Left forelimb (tissue), 1 donor: ENCODE measurements at regions not wholly inside any gene's neighbourhood (a gene's known extent, or its start where the extent isn't known, plus 50 kb on each side); places are given as distances from the start of the nearest gene placed in this dataset.
"Not testable (repeated sequence)": the region's sequence is repeated elsewhere in the genome, so short reads cannot be mapped to it uniquely, and the experiment has no call there.

ENCODE experiments used
- DNase-seq: peaks from one replicate; pipeline ENCODE4 v3.0.0-alpha.2; 2018; ENCODE audit warnings: low spot score

DNA sequence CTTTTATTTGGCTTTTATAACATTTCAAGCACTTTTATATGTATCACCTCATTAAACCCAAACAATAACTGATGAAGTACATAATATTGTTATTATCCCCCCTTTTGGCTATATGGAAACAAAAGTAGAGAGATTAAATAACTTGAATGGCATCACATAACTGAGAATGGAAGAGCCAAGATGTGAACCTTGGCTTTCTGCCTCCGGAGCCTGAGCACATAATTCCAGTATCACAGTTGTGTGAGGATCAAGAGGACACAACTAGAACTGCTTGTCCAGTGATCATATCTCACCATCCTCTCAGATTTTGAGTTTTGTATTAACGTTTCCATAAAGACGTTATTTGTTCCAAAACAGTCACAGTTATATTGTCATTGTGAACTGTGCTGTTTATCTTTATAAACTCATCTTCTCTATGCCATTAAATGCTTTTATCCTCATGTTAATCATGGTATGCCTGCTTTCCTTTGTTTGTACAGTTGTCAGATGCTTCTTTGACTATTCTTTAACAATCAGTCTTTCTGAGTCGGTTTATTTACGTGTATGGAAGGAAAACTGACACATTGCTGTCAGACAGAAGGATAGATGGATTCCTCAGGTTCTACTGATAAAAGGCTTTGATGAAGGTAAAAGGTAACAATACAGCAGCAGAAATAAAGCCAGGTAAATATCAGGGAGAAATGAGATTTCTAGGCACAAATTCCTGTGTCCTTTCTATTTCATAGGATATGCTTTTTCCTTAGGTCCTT, 92.0 kb upstream of the FAM13C start:
- no peak for DNase-seq

DNA sequence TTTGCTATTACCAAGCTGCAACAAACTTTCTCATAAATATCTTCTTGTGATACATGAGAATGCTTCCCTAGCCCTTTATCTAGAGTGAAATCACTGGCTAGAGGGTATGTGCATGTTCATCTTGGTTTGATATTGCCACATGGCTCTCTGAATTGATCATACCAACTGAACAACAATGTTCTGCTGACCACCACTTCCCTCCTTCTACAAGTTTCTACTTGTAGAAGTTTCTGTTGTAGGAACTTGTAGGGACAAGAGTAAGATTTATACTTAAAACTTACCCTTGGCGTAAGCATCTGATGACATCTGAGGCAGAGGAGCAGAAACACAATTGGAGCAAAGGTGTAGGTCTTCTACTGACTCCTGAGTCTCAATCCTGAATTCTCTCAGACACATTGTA, 86.3 kb upstream of the FAM13C start:
- no peak for DNase-seq

DNA sequence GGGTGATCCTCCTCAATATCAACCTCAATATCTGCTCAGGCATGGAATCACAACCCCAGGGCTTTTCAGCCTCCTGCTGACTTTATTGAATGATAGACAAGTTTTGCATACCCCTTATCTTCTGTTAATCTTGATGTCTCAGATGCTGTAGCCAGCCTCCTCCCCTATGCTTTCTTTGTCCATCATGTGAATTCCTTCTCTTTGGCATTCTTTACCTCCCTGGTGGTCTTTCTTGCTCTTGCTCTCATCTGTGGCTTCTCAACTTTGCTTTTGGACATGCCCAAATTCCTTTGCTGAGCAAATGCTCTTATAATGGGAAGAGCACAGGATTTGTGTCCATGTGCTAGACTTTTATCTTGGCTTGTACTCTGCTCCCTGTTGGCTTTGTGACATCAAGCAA, 73.4 kb upstream of the FAM13C start:
- DNase-seq: no peak

DNA sequence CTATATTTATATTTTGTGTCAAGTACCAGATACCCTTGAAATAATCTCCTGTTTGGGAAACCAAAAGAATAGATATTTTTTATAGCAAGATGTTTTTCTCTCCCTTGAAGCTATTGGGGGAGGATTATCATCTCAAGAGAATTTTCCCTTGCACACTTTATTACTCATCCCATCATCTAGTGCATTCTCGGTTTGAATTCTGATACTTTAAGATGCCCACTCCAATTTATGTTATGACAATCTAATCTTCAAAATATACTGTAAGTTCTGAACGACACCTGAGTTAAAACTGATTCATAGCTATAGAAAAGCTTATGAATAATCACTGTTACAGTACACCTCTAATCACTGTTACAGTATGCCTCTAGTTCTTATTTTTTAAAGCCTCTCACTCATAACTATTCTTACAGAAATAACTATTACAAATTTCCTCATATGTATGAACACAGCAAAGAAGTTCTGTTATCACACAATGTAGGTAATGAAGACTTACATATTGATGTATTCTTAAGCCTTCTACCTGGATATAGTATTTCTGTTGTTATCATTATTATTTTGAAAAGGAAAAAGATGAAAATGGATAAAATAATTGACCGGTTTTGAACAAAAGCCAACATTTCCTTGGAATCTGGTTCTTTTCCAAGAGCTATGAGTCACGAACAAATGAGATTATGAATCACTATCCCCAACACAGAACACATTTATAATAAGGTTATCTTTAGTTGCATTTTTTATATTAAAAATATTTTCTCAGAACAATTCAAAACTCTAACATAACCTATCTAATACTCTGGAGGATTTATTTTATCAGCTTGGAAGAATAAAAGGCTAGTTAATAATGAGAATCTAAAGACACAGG, 72.3 kb upstream of the FAM13C start:
- DNase-seq: no peak

DNA sequence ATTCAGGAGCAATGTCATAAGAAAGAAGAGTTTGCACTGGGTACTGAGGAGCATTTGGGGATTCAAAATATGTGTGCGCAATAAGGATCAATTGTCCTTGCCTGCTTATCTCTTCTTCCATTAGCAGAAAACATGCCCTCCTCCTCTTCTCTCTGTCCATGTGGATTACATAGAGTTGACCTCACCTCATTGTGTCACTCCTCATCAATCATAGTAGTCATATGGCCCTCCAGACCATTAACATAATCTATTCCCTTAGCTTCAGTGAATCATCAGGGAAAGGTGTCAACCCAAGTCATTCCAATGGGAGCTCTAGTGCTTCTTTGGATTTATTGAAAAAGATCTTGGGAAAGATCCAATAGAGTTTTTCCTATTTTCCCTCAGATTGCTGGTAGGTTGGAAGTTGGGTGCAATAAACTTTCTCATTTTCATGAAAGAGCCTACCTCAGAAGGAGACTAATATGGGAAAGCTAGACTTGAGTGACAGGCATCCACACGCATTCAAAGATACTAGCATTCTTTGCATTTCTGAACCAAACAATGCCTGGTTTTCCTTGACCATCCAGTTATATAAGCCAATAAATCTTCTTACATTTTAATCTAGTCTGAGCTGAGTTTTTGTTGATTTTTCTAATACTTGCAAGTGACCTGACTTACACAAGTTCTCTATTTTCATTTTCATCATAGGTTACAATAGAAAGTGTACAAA, 71.5 kb upstream of the FAM13C start:
- DNase-seq: no peak

DNA sequence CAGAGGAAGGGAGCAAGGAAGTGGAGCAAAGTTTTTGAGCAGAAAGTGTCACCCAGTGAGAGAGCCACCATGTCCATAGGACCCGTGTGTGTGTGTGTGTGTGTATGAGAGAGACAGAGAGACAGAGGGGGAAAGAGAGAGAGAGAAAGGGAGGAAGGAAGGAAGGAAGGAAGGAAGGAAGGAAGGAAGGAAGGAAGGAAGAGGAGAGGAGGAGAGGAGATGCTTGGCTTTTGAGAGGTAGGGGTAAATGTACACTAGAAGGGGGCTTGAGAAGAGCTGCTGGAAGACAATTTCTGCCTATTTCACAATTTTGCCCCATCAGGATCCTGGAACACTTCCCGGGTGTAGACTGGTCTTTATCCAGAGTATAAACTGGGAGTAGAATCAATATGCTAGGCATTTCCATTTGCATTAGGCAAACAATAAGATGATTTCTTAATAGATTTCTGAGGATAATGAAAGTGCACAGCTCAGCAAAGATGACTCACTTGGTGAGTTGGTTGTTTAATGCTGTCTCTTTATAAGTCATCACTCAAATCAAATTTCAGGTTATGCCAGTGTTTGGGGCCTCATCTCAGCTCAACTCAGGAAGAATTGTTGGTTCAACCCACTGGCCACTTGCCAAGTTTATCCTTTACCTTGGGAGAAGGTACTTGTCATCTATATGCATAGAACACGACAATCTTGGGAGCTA, 70.0 kb upstream of the FAM13C start:
- DNase-seq: no peak

DNA sequence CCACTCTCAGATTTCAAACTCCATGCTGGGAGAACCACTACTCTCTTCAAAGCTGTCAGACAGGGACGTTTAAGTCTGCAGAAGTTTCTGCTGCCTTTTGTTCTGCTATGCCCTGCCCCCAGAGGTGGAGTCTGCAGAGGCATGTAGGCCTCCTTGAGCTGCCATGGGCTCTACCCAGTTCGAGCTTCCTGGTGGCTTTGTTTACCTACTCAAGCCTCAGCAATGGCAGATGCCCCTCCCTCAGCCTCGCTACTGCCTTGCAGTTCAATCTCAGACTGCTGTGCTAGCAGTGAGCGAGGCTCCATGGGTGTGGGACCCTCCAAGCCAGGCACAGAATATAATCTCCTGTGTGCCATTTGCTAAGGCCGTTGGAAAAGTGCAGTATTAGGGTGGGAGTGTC, 51.4 kb upstream of the FAM13C start:
- not testable (repeated sequence) for DNase-seq
